WERI-Rb-1 (cell line): ENCODE measurements at regions not wholly inside any gene's neighbourhood (a gene's known extent, or its start where the extent isn't known, plus 50 kb on each side); places are given as distances from the start of the nearest gene placed in this dataset.

Source experiments
- DNase-seq: peaks from one replicate; pipeline ENCODE4 v3.0.0-alpha.2; 2020
- H3K27ac ChIP-seq: fragments of 250-450 bp; sonication (Bioruptor Pico); 2 replicates; pipeline ENCODE4 v1.5.1; 2020; ENCODE audit warnings: mild to moderate bottlenecking, moderate library complexity
- H3K27me3 ChIP-seq: fragments of 250-450 bp; sonication (Bioruptor Pico); 2 replicates; pipeline ENCODE4 v1.5.1; 2021; ENCODE audit warnings: mild to moderate bottlenecking, low read depth, moderate library complexity; ENCODE audit not compliant: insufficient read depth, severe bottlenecking
- H3K36me3 ChIP-seq: fragments of 250-450 bp; sonication (Bioruptor Pico); 2 replicates; pipeline ENCODE4 v1.5.1; 2020; ENCODE audit warnings: mild to moderate bottlenecking, moderate library complexity
- H3K4me3 ChIP-seq: 2 replicates; pipeline ENCODE4 v1.5.1; 2011; ENCODE audit warnings: low read depth, mild to moderate bottlenecking, control low read depth, low read length
- H3K9me3 ChIP-seq: fragments of 250-450 bp; sonication (Bioruptor Pico); 2 replicates; pipeline ENCODE4 v1.5.1; 2021; ENCODE audit warnings: mild to moderate bottlenecking, moderate library complexity; ENCODE audit not compliant: severe bottlenecking
- TF ChIP-seq, protein P1 (sequence below): IDR thresholded peaks from 2 replicates; pipeline ENCODE4 v1.5.1; 2011; ENCODE audit warnings: low read depth, mild to moderate bottlenecking, control low read depth, inconsistent platforms, low read length

DNA sequence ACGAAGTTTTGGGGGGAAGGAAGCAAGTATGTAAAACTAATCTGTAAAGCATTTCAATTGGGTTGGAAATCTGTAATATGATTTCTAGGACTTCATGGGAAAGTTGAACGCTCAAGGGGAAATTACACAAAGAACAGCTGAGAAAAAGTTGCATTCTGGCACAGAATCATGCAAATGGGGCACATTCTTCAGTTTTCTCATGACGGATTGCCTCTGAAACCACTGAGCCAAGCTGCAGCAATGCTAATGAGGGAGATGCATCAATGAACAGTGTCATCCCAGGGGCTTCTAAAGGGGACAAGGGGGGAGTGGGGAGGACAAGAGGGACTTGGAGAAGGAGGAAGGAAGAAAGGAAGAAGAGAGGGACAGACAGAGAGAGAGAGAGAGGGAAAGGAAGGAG is 291.4 kb upstream of the ATP11B start:
- no peak for DNase-seq
- H3K36me3 ChIP-seq, result no peaks in the 10 kb centered on the region
- TF ChIP-seq, protein P1, sequence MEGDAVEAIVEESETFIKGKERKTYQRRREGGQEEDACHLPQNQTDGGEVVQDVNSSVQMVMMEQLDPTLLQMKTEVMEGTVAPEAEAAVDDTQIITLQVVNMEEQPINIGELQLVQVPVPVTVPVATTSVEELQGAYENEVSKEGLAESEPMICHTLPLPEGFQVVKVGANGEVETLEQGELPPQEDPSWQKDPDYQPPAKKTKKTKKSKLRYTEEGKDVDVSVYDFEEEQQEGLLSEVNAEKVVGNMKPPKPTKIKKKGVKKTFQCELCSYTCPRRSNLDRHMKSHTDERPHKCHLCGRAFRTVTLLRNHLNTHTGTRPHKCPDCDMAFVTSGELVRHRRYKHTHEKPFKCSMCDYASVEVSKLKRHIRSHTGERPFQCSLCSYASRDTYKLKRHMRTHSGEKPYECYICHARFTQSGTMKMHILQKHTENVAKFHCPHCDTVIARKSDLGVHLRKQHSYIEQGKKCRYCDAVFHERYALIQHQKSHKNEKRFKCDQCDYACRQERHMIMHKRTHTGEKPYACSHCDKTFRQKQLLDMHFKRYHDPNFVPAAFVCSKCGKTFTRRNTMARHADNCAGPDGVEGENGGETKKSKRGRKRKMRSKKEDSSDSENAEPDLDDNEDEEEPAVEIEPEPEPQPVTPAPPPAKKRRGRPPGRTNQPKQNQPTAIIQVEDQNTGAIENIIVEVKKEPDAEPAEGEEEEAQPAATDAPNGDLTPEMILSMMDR, result no peak
- H3K27ac ChIP-seq, result no peak overlapping the region
- H3K4me3 ChIP-seq, result no peak overlapping the region
- H3K27me3 ChIP-seq, result peaks cover 89% of the 10 kb centered on the region
- H3K9me3 ChIP-seq, result no peaks in the 10 kb centered on the region

DNA sequence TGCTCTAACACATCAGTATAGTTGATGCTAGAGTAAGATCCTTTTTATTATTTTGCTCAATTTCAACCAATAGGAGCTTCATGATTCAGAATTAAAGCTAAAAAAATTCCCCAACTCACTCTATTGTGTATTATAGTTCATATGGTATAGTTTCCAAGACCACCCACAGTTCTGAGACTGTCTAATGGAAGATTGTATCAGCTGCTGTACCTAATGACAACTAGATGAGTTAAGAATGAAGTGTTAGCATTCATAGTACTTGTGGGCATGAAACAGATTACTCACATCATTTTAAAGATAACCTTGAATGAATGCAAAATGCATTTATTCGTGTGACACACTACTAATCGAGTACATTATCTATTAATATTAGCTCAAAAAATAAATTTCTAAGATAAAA is 289.9 kb upstream of the ATP11B start:
- DNase-seq, result no peak
- no peak overlapping the region for H3K27ac ChIP-seq
- no peaks in the 10 kb centered on the region for H3K9me3 ChIP-seq
- peaks cover 91% of the 10 kb centered on the region for H3K27me3 ChIP-seq
- TF ChIP-seq, protein P1, result no peak
- H3K36me3 ChIP-seq, result no peaks in the 10 kb centered on the region
- H3K4me3 ChIP-seq, result no peak overlapping the region

DNA sequence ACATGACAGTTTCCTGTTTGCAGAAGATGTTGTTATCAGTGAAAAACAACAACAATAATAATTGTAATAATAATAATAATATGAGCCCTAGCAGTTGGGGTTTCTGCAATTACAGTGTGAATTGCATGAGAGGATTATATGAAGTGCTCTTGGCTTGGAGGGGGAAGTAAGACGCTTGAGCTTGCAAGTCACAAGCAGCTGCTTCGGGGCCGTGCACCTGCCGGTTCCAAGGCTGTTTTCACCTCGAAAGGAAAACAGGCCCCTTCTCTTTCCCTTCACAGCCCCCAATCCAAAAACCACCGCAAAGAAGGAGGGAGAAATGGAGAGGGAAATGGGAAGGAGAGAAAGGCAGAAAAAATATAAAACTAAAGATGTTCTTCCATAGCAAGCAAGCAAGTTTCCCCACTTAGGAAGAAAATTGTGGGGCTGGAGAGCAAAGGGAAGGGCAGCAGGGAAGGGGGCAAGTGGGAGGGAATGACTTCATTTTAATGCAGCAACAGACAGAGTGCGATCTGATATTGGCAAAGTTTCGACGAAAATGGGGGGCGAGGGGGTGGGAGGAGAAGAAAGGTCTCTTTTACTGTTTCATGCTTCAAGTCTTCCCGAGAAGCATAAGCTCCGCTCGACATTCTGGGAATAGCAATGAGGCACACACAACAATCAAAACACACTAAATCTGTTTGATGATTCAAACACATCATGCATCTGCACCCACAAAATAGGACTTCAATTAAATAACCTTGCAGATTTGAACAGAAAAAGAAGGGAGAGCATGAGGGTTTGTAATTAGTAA is 284.2 kb upstream of the ATP11B start:
- H3K27me3 ChIP-seq, result peaks cover 93% of the 10 kb centered on the region
- no peaks in the 10 kb centered on the region for H3K36me3 ChIP-seq
- no peak overlapping the region for H3K4me3 ChIP-seq
- no peaks in the 10 kb centered on the region for H3K9me3 ChIP-seq
- DNase-seq, result no peak
- TF ChIP-seq, protein P1, result no peak
- no peak overlapping the region for H3K27ac ChIP-seq

DNA sequence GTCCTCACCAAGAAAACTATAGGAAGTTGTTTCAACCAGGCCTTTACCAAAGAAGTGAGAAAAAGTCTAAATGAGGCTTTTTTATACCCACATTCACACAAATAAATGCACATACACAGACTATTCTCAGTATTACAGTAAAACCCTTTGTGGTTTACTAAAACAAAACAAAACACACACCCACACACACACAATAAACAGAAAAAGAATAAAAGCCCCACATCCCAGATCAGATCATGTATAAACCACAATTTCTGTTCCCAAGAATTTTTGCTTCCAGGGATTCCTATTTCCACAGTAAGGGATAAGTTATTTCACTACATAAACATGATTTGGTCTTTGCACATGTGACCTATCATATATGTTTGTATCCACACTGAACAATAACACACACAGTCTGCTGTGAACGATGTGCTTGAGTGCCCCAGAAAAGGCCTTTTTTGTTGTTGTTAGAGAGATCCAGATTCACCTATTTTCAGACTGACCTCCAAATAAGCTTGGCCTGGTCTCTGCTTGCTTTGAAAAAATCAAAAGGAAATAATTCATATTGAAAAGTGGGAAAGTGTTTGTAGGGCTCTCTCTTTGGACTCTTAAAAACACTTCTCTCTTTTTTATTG is 283.4 kb upstream of the ATP11B start:
- H3K36me3 ChIP-seq, result no peaks in the 10 kb centered on the region
- TF ChIP-seq, protein P1, result no peak
- no peak for DNase-seq
- no peak overlapping the region for H3K4me3 ChIP-seq
- no peaks in the 10 kb centered on the region for H3K9me3 ChIP-seq
- peaks cover 91% of the 10 kb centered on the region for H3K27me3 ChIP-seq
- no peak overlapping the region for H3K27ac ChIP-seq

DNA sequence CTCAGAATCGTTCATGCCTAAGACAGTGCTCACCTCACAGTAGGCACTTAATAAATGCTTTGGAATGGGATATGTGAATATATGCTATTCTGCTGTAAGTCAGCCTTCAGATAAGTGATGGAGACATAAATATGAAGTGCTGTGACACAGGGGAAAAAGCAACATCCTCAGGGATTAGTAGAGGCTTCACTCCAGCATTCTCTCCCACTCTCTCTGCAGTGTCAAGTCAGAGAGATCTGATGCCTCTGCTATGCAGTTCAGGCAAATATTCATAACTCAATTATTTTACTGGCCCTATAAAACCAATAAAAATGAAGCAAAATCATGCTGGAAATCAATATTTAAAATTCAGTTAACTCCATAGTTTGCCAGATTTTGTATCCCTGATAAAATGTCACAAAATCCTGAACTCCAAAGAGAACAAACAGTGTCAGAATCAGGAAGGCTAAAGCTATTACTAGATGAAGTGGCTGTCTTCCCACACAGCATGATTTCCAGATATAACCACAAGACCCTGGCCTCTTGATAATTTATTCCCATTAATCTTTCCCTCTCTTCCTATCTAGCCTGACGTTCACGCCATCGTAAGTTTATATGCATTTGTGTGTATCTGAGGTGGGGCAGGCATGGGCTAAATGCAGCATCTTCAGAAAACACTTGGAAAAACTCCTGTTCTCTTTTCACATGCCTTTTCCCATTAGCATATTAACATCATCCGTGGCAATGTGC is 278.9 kb upstream of the ATP11B start:
- H3K27me3 ChIP-seq, result peaks cover 77% of the 10 kb centered on the region
- DNase-seq, result no peak
- H3K9me3 ChIP-seq, result no peaks in the 10 kb centered on the region
- TF ChIP-seq, protein P1, result no peak
- no peak overlapping the region for H3K4me3 ChIP-seq
- H3K36me3 ChIP-seq, result no peaks in the 10 kb centered on the region
- no peak overlapping the region for H3K27ac ChIP-seq
